ENCODE measurements at regions not wholly inside any gene's neighbourhood (a gene's known extent, or its start where the extent isn't known, plus 50 kb on each side); places are given as distances from the start of the nearest gene placed in this dataset.

DNA sequence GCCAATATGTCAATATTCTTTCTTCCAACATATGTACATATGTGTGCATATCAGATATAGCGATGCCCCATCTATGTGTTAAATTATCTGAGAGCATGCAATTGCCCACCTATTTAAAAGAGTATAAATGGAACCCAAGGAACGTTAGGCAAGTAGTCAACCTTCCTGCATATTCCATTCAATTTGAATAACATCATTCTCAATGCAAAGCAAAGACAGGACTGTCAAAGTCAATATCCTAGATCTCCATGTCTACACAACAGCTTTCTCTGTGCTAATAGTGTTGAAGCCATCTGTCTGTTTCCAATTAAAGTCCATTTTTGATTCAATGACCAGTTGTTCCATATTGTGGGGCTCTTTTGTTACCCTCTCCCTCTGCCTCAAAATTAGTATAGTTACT, 85.3 kb upstream of the COX7C start:
- no peaks in the 10 kb centered on the region for H3K36me3 ChIP-seq (replicated peaks in 1 of 2; ENCODE audit: control insufficient read depth in 2 of 2, insufficient read depth in 2 of 2, low read length in 2 of 2)
- H2AFZ ChIP-seq (ENCODE audit: low read length): no peak overlapping the region
- no peak overlapping the region for H3K4me2 ChIP-seq (ENCODE audit: insufficient read depth, low read length, poor library complexity, severe bottlenecking)
- no peaks in the 10 kb centered on the region for H3K9me3 ChIP-seq (replicated peaks in 1 of 2; ENCODE audit: control insufficient read depth in 2 of 2, insufficient read depth in 1 of 2, low read depth in 1 of 2, low read length in 2 of 2)
- no peak overlapping the region for H3K27ac ChIP-seq (replicated peaks; ENCODE audit: low read length)
- no peak overlapping the region for H3K4me3 ChIP-seq (ENCODE audit: low read length in 2 of 2)
- H2BK15ac ChIP-seq (ENCODE audit: low read length): no peak overlapping the region
- H3K79me1 ChIP-seq (ENCODE audit: low read depth, low read length): no peaks in the 10 kb centered on the region
- H2BK5ac ChIP-seq (ENCODE audit: low read length): no peak overlapping the region
- no peak overlapping the region for H2BK120ac ChIP-seq (ENCODE audit: low read depth, low read length)
- no peaks in the 10 kb centered on the region for H3K4me1 ChIP-seq (ENCODE audit: control insufficient read depth in 2 of 2, insufficient read depth in 1 of 2, low read depth in 1 of 2, low read length in 2 of 2)
- no peak overlapping the region for H3K14ac ChIP-seq (ENCODE audit: low read length)
- H3K4ac ChIP-seq (ENCODE audit: low read length): no peak overlapping the region
- H2BK12ac ChIP-seq (ENCODE audit: low read length): no peak overlapping the region
- no peak overlapping the region for H4K91ac ChIP-seq (ENCODE audit: low read depth, low read length, poor library complexity)
- H2AK5ac ChIP-seq (ENCODE audit: low read depth, low read length): no peak overlapping the region
- H3K27me3 ChIP-seq (ENCODE audit: control insufficient read depth in 3 of 3, insufficient read depth in 3 of 3, low read depth in 1 of 3, low read length in 3 of 3): no peaks in the 10 kb centered on the region
- no peak for DNase-seq (ENCODE audit: low spot score)
- no peak overlapping the region for H3K18ac ChIP-seq (ENCODE audit: low read length)
- no peak overlapping the region for H3K9ac ChIP-seq (ENCODE audit: low read depth, low read length, poor library complexity)
- no peak overlapping the region for H4K8ac ChIP-seq (ENCODE audit: low read depth, low read length)
- WGBS, 2 donors (ENCODE audit: extremely low coverage in 2 of 2, insufficient read length in 2 of 2, insufficient replicate concordance in 1 of 2): no CpG with 5 or more reads among the region's 2 CpGs
- no peak overlapping the region for H3K23ac ChIP-seq (ENCODE audit: low read depth, low read length, poor library complexity)

DNA sequence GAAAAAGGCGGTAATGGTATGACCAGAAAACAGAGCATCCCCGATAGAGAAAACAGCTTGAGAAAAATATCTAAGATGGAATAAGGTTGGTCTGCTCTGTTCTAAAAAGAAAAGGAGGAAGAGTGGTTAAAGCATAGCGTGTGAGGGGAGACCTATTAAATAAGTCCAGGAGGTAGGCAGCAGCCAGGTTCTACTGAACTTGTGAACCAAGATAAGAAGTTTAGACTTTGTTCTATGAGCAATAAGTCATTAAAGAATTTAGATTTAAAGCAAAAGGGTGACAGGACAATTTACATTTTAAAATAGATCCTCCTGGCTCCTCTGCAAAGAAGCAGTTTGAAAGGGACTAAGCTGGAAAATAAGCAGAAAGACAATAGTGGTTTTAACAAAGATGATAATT, 81.3 kb upstream of the COX7C start:
- no peak overlapping the region for H2BK12ac ChIP-seq (ENCODE audit: low read length)
- H3K27me3 ChIP-seq (ENCODE audit: control insufficient read depth in 3 of 3, insufficient read depth in 3 of 3, low read depth in 1 of 3, low read length in 3 of 3): no peaks in the 10 kb centered on the region
- H3K9ac ChIP-seq (ENCODE audit: low read depth, low read length, poor library complexity): no peak overlapping the region
- WGBS, 2 donors (ENCODE audit: extremely low coverage in 2 of 2, insufficient read length in 2 of 2, insufficient replicate concordance in 1 of 2): no CpG with 5 or more reads among the region's 3 CpGs
- H4K91ac ChIP-seq (ENCODE audit: low read depth, low read length, poor library complexity): no peak overlapping the region
- no peak overlapping the region for H3K4ac ChIP-seq (ENCODE audit: low read length)
- DNase-seq (ENCODE audit: low spot score): no peak
- no peak overlapping the region for H2AK5ac ChIP-seq (ENCODE audit: low read depth, low read length)
- no peak overlapping the region for H2BK15ac ChIP-seq (ENCODE audit: low read length)
- H3K4me2 ChIP-seq (ENCODE audit: insufficient read depth, low read length, poor library complexity, severe bottlenecking): no peak overlapping the region
- no peaks in the 10 kb centered on the region for H3K79me1 ChIP-seq (ENCODE audit: low read depth, low read length)
- H3K18ac ChIP-seq (ENCODE audit: low read length): no peak overlapping the region
- H3K9me3 ChIP-seq (replicated peaks in 1 of 2; ENCODE audit: control insufficient read depth in 2 of 2, insufficient read depth in 1 of 2, low read depth in 1 of 2, low read length in 2 of 2): no peaks in the 10 kb centered on the region
- no peaks in the 10 kb centered on the region for H3K4me1 ChIP-seq (ENCODE audit: control insufficient read depth in 2 of 2, insufficient read depth in 1 of 2, low read depth in 1 of 2, low read length in 2 of 2)
- no peak overlapping the region for H3K23ac ChIP-seq (ENCODE audit: low read depth, low read length, poor library complexity)
- no peak overlapping the region for H3K14ac ChIP-seq (ENCODE audit: low read length)
- H2BK120ac ChIP-seq (ENCODE audit: low read depth, low read length): no peak overlapping the region
- H2AFZ ChIP-seq (ENCODE audit: low read length): no peak overlapping the region
- no peak overlapping the region for H3K4me3 ChIP-seq (ENCODE audit: low read length in 2 of 2)
- no peak overlapping the region for H3K27ac ChIP-seq (replicated peaks; ENCODE audit: low read length)
- no peak overlapping the region for H4K8ac ChIP-seq (ENCODE audit: low read depth, low read length)
- H3K36me3 ChIP-seq (replicated peaks in 1 of 2; ENCODE audit: control insufficient read depth in 2 of 2, insufficient read depth in 2 of 2, low read length in 2 of 2): no peaks in the 10 kb centered on the region
- no peak overlapping the region for H2BK5ac ChIP-seq (ENCODE audit: low read length)

DNA sequence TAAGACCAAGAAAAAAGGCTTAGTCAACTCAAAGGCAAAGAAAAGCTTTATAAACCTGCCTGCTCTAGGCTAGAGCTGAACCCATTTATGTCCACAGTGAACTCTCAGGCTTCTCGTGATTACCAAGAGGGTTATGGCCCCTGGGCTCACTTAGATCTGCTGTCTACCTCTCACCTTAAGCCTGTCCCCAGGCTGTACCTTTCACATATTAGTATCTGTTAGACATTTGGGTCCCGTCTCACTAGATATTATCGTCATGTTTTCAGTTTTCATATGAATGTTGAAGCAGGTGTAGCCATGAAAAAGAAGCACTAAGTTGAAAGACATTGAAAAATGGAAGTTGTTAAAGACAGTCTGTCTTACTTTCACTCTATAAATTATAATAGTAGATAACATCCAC, 75.2 kb upstream of the COX7C start:
- H3K4ac ChIP-seq (ENCODE audit: low read length): no peak overlapping the region
- no peaks in the 10 kb centered on the region for H3K4me1 ChIP-seq (ENCODE audit: control insufficient read depth in 2 of 2, insufficient read depth in 1 of 2, low read depth in 1 of 2, low read length in 2 of 2)
- no peaks in the 10 kb centered on the region for H3K9me3 ChIP-seq (replicated peaks in 1 of 2; ENCODE audit: control insufficient read depth in 2 of 2, insufficient read depth in 1 of 2, low read depth in 1 of 2, low read length in 2 of 2)
- no peak overlapping the region for H3K4me2 ChIP-seq (ENCODE audit: insufficient read depth, low read length, poor library complexity, severe bottlenecking)
- H2BK15ac ChIP-seq (ENCODE audit: low read length): no peak overlapping the region
- H3K18ac ChIP-seq (ENCODE audit: low read length): no peak overlapping the region
- H3K36me3 ChIP-seq (replicated peaks in 1 of 2; ENCODE audit: control insufficient read depth in 2 of 2, insufficient read depth in 2 of 2, low read length in 2 of 2): no peaks in the 10 kb centered on the region
- H3K14ac ChIP-seq (ENCODE audit: low read length): no peak overlapping the region
- no peak overlapping the region for H2BK12ac ChIP-seq (ENCODE audit: low read length)
- no CpG with 5 or more reads among the region's 3 CpGs for WGBS, 2 donors (ENCODE audit: extremely low coverage in 2 of 2, insufficient read length in 2 of 2, insufficient replicate concordance in 1 of 2)
- no peaks in the 10 kb centered on the region for H3K27me3 ChIP-seq (ENCODE audit: control insufficient read depth in 3 of 3, insufficient read depth in 3 of 3, low read depth in 1 of 3, low read length in 3 of 3)
- no peak overlapping the region for H2AFZ ChIP-seq (ENCODE audit: low read length)
- H4K91ac ChIP-seq (ENCODE audit: low read depth, low read length, poor library complexity): no peak overlapping the region
- H2BK120ac ChIP-seq (ENCODE audit: low read depth, low read length): no peak overlapping the region
- no peak overlapping the region for H3K4me3 ChIP-seq (ENCODE audit: low read length in 2 of 2)
- no peak overlapping the region for H2BK5ac ChIP-seq (ENCODE audit: low read length)
- H3K23ac ChIP-seq (ENCODE audit: low read depth, low read length, poor library complexity): no peak overlapping the region
- H2AK5ac ChIP-seq (ENCODE audit: low read depth, low read length): no peak overlapping the region
- H3K9ac ChIP-seq (ENCODE audit: low read depth, low read length, poor library complexity): no peak overlapping the region
- DNase-seq (ENCODE audit: low spot score): no peak
- H3K27ac ChIP-seq (replicated peaks; ENCODE audit: low read length): no peak overlapping the region
- H4K8ac ChIP-seq (ENCODE audit: low read depth, low read length): no peak overlapping the region
- H3K79me1 ChIP-seq (ENCODE audit: low read depth, low read length): no peaks in the 10 kb centered on the region

DNA sequence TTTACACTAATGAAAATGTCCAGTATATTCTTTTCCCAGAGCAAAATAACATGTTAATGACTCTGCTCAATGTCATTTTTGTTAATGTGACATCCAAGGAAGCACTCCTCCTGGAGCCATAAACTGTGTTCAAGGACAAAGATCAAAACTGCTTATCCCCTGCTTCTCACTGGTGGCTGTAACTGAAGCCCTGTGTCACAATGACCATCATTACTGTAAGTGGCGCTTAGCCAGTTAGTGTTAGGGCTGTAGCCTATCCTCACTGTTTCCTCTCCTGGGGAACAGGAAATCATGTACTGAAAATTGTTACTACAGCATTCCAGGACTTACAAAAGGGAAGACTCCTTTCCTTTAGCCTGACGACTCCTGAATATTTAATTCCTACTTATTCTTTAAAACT, 71.7 kb upstream of the COX7C start:
- H2BK5ac ChIP-seq (ENCODE audit: low read length): no peak overlapping the region
- no peak for DNase-seq (ENCODE audit: low spot score)
- no CpG with 5 or more reads among the region's 2 CpGs for WGBS, 2 donors (ENCODE audit: extremely low coverage in 2 of 2, insufficient read length in 2 of 2, insufficient replicate concordance in 1 of 2)

More for the DNA sequence above, 71.7 kb upstream of the COX7C start:
- Histone ChIP-seq H4K8ac (ENCODE audit: low read depth, low read length) (no peak overlapping the region), H3K9ac (ENCODE audit: low read depth, low read length, poor library complexity) (no peak overlapping the region), H3K79me1 (ENCODE audit: low read depth, low read length) (no peaks in the 10 kb centered on the region), H2BK12ac (ENCODE audit: low read length) (no peak overlapping the region), H3K4ac (ENCODE audit: low read length) (no peak overlapping the region), H3K36me3 (replicated peaks in 1 of 2; ENCODE audit: control insufficient read depth in 2 of 2, insufficient read depth in 2 of 2, low read length in 2 of 2) (no peaks in the 10 kb centered on the region), H3K18ac (ENCODE audit: low read length) (no peak overlapping the region), H2AK5ac (ENCODE audit: low read depth, low read length) (no peak overlapping the region), H3K27me3 (ENCODE audit: control insufficient read depth in 3 of 3, insufficient read depth in 3 of 3, low read depth in 1 of 3, low read length in 3 of 3) (no peaks in the 10 kb centered on the region), H2BK120ac (ENCODE audit: low read depth, low read length) (no peak overlapping the region), H4K91ac (ENCODE audit: low read depth, low read length, poor library complexity) (no peak overlapping the region), H2BK15ac (ENCODE audit: low read length) (no peak overlapping the region), H3K14ac (ENCODE audit: low read length) (no peak overlapping the region), H3K4me2 (ENCODE audit: insufficient read depth, low read length, poor library complexity, severe bottlenecking) (no peak overlapping the region), H2AFZ (ENCODE audit: low read length) (peak overlapping the region; percentile 60), H3K23ac (ENCODE audit: low read depth, low read length, poor library complexity) (no peak overlapping the region), H3K27ac (replicated peaks; ENCODE audit: low read length) (no peak overlapping the region), H3K9me3 (replicated peaks in 1 of 2; ENCODE audit: control insufficient read depth in 2 of 2, insufficient read depth in 1 of 2, low read depth in 1 of 2, low read length in 2 of 2) (no peaks in the 10 kb centered on the region), H3K4me3 (ENCODE audit: low read length in 2 of 2) (no peak overlapping the region), H3K4me1 (ENCODE audit: control insufficient read depth in 2 of 2, insufficient read depth in 1 of 2, low read depth in 1 of 2, low read length in 2 of 2) (no peaks in the 10 kb centered on the region)

Measured in neuronal stem cell (in vitro differentiated cells).